LoVo (cell line): ENCODE measurements at regions not wholly inside any gene's neighbourhood (a gene's known extent, or its start where the extent isn't known, plus 50 kb on each side); places are given as distances from the start of the nearest gene placed in this dataset.
A peak's percentile ranks its signal among the peaks of the same experiment; 100 is the strongest.

Experiments used
- DNase-seq: peaks from one replicate; pipeline ENCODE4 v3.0.0-alpha.2; 2016; ENCODE audit warnings: low spot score

DNA sequence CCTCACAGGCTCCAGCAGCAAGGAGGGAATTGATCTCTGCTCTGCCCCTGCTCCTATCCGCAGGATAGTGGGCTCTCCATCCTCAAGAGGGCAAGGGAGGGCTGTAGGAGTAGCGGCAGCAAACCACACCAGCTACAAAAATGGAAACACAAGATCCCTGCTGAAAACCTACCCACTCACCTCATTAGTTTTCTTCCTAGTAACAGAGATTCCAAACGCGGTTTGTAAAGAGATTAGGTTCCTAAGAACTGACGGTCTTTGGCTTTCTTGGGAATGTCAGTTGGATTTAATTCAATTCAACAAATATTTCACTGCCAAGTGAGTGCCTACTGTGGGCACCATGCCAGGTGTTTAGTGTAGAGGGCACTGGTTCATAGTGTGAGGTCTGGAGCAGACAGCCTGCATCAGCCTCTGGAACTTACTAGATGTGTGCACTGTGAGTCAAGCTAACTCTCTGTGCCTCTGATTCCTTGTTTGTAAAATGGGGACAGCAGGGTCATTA, 84.7 kb downstream of the MRPL46 start:
- peak; percentile 12 for DNase-seq

- no peak for DNase-seq
These were observed 89.0 kb downstream of the MRPL46 start for GRCh38 chr15:88378188-88378637.

GRCh38 chr15:88377509-88377908, 89.7 kb downstream of the MRPL46 start:
- no peak for DNase-seq

- DNase-seq: no peak
These were observed 90.5 kb downstream of the MRPL46 start for GRCh38 chr15:88376574-88377174.

- DNase-seq: no peak
These were observed 91.8 kb downstream of the MRPL46 start for GRCh38 chr15:88375234-88375927.

DNA sequence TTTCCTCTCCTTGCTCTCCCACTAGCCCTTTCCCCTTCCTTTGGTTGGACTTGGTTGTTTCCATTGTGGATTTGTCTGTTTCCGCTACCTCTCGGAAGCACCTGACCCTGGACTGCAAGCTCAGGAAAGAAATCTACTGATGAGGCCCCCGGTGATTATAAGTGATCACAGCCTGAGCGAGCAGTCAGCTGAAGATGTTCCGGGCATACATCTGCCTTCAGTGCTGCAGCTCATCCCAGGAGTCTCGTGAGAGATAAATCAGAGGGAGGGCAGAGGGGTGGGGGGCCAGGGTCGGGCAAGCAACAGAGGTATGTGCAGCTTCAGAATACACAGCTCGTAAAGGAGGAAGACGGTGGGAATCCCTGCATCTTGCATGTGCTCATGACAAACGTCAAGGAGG, 102.1 kb downstream of the MRPL46 start:
- no peak for DNase-seq

- no peak for DNase-seq
These were observed 92.2 kb upstream of the NTRK3 start for GRCh38 chr15:88348579-88349230.

- no peak for DNase-seq
These were observed 89.4 kb upstream of the NTRK3 start for GRCh38 chr15:88345962-88346361.

GRCh38 chr15:88344786-88345185, 88.2 kb upstream of the NTRK3 start:
- no peak for DNase-seq

DNA sequence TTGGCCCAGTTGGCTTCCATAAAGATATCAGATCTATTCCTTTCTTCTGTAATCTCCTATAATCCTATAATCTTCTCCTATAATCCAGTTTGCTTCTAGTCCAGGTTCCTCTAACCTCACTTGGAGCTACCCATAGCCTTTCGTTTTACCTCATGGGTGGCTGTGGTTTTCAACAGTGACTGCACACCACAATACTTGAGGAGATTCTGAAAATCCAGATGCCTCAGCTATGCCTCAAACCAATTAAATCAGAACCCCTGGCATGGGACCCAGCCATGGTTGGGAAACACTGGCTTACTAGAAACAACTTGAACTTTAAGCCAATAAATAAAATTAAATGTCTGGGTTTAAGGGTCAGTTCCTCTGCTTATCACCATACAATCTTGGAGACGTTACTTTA, 86.1 kb upstream of the NTRK3 start:
- DNase-seq: no peak

- DNase-seq: no peak
These were observed 85.1 kb upstream of the NTRK3 start for GRCh38 chr15:88341653-88342052.

- no peak for DNase-seq
These were observed 84.5 kb upstream of the NTRK3 start for GRCh38 chr15:88341006-88341405.

- no peak for DNase-seq
These were observed 81.5 kb upstream of the NTRK3 start for GRCh38 chr15:88337993-88338392.

- DNase-seq: no peak
These were observed 78.5 kb upstream of the NTRK3 start for GRCh38 chr15:88335074-88335473.

DNA sequence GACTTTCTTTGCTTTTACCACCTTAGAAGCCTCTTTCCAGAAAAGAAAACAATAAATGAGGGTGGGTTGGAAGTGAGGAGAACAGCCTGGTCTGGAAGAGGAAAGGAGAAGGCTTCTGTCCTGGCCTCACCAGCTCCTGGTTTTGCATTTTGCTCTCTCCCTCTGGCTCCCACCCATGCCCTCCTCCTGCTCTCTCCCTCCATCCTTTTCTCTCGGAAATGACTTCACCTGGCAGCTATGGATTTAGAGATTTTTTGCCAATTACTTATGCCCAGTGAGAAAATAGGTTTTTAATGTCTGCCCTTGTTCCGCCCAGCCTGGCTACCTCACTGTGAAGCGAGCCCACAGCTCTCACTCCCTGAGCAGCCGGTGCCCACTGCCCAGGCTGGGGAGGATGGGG, 77.9 kb upstream of the NTRK3 start:
- no peak for DNase-seq

GRCh38 chr15:88331291-88331690, 74.8 kb upstream of the NTRK3 start:
- peak; percentile 23 for DNase-seq

GRCh38 chr15:88326924-88327323, 70.4 kb upstream of the NTRK3 start:
- DNase-seq: no peak

- no peak for DNase-seq
These were observed 68.2 kb upstream of the NTRK3 start for GRCh38 chr15:88324741-88325065.

- DNase-seq: no peak
These were observed 67.6 kb upstream of the NTRK3 start for GRCh38 chr15:88323976-88324740.

DNA sequence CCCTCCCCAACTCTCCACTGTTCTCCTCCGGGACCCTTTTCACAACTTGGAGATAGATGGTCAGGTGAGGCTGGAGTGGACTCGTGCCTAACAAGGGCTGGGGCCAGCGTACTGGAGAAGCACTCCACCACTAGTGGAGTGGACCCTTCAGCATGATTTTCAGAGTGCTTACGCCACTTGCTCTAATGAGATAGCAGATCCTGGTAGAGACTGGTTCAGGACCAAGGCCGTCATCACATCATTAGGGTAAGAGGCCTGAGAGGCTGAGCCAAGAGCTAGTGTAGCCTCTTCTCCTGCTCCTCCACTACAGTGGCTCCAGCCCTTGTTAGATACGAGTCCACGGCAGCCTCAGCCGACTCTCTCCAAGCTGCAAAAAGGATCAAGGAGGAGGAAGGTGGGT, 66.9 kb upstream of the NTRK3 start:
- DNase-seq: no peak

DNA sequence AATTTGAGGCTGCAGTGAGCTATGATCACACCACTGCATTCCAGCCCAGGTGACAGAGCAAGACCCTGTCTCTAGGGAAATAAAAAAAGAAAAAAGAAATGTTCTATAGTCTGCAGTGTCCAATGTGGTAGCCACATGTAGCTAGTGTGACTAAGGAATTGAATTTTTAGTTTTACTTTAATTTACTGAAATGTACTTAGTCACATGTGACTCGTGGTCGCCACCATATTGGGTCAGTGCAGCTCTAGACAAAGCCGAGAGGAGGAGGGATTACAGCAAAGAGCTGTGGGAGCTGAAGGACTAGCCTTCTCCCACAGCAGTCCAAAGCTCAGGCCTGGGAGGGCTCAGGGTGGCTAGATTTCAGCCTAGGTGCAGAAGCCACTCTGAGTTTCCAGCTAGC, 65.9 kb upstream of the NTRK3 start:
- DNase-seq: no peak

- DNase-seq: no peak
These were observed 64.7 kb upstream of the NTRK3 start for GRCh38 chr15:88321271-88321670.

- DNase-seq: no peak
These were observed 60.0 kb upstream of the NTRK3 start for GRCh38 chr15:88316586-88316985.
